ENCODE measurements at regions not wholly inside any gene's neighbourhood (a gene's known extent, or its start where the extent isn't known, plus 50 kb on each side); places are given as distances from the start of the nearest gene placed in this dataset.

DNA sequence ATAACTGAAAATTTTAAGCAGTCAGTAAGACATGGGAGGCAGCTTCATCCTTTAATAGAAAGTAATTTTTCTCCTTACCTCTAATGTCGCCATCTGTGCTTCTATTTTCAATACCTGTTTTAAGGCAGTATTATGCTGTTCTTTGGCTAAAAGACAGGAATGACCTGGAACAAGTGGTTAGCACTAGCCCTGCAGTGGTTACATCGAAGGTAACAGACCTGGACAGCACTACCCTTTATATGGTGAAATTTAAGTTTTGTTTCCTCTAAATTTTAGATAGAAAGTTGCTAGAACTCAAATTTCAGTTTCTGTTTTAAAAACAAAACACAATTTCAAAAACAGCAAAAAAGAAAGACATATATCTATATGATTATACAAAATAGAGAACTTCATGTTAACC is 534.1 kb upstream of the CDH6 start:
- DNase-seq: no peak
- H3K9ac ChIP-seq (ENCODE audit: low read length): no peak overlapping the region
- no peaks in the 10 kb centered on the region for H3K4me1 ChIP-seq (ENCODE audit: low read length)
- no peaks in the 10 kb centered on the region for H3K27me3 ChIP-seq (ENCODE audit: low read length)
- peaks cover 13% of the 10 kb centered on the region for H3K9me3 ChIP-seq (ENCODE audit: low read length)
- no peaks in the 10 kb centered on the region; the same call in 1 of the 2 replicates for H3K9me2 ChIP-seq (replicated peaks; ENCODE audit: insufficient read depth, low read length)
- no peak overlapping the region for H3K27ac ChIP-seq (ENCODE audit: low read length)
- no peak overlapping the region for H3K4me2 ChIP-seq (ENCODE audit: low read depth, low read length, poor library complexity, severe bottlenecking)
- H3K36me3 ChIP-seq (ENCODE audit: insufficient read depth, low read length): no peaks in the 10 kb centered on the region
- no peaks in the 10 kb centered on the region for H4K20me1 ChIP-seq (ENCODE audit: insufficient read depth, low read depth, low read length)
- no peak overlapping the region for H3K4me3 ChIP-seq (ENCODE audit: low read length)
- no peaks in the 10 kb centered on the region for H3K79me2 ChIP-seq (ENCODE audit: low read length)
- H2AFZ ChIP-seq (ENCODE audit: low read length): no peak overlapping the region

- Histone ChIP-seq H3K4me1 (ENCODE audit: low read length) (no peaks in the 10 kb centered on the region), H3K27me3 (ENCODE audit: low read length) (no peaks in the 10 kb centered on the region), H3K27ac (ENCODE audit: low read length) (no peak overlapping the region), H3K9ac (ENCODE audit: low read length) (no peak overlapping the region), H3K9me3 (ENCODE audit: low read length) (peaks cover 23% of the 10 kb centered on the region), H3K79me2 (ENCODE audit: low read length) (no peaks in the 10 kb centered on the region), H3K4me3 (ENCODE audit: low read length) (no peak overlapping the region), H3K36me3 (ENCODE audit: insufficient read depth, low read length) (no peaks in the 10 kb centered on the region), H3K9me2 (replicated peaks; ENCODE audit: insufficient read depth, low read length) (no peaks in the 10 kb centered on the region), H2AFZ (ENCODE audit: low read length) (no peak overlapping the region), H3K4me2 (ENCODE audit: low read depth, low read length, poor library complexity, severe bottlenecking) (no peak overlapping the region), H4K20me1 (ENCODE audit: insufficient read depth, low read depth, low read length) (no peaks in the 10 kb centered on the region)
- no peak for DNase-seq
Observed at GRCh38 chr5:30650311-30650710, 543.2 kb upstream of the CDH6 start.

DNA sequence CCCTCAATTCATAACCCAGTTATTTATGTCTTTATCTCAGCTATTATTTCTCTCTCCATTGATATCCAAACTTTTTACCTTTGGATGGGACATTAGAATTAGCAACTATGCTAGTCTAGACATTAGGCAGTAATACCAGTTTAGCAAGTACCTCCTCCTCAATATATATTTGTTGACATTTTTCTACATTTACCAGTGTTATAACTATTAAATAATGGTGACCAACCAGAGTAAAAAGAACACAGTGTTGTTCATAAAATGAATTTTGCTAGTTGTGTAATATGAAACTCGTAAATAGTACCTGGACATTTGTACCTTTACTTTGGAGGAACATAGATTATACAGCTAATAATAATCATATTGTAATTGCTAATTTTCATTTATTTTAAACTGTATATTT is 554.6 kb upstream of the CDH6 start:
- Histone ChIP-seq H3K4me2 (ENCODE audit: low read depth, low read length, poor library complexity, severe bottlenecking) (no peak overlapping the region), H3K9me2 (replicated peaks; ENCODE audit: insufficient read depth, low read length) (no peaks in the 10 kb centered on the region), H3K4me1 (ENCODE audit: low read length) (no peaks in the 10 kb centered on the region), H3K27ac (ENCODE audit: low read length) (no peak overlapping the region), H3K27me3 (ENCODE audit: low read length) (no peaks in the 10 kb centered on the region), H4K20me1 (ENCODE audit: insufficient read depth, low read depth, low read length) (no peaks in the 10 kb centered on the region), H2AFZ (ENCODE audit: low read length) (no peak overlapping the region), H3K79me2 (ENCODE audit: low read length) (no peaks in the 10 kb centered on the region), H3K4me3 (ENCODE audit: low read length) (no peak overlapping the region), H3K36me3 (ENCODE audit: insufficient read depth, low read length) (no peaks in the 10 kb centered on the region), H3K9ac (ENCODE audit: low read length) (no peak overlapping the region), H3K9me3 (ENCODE audit: low read length) (peaks cover 39% of the 10 kb centered on the region)
- no peak for DNase-seq

DNA sequence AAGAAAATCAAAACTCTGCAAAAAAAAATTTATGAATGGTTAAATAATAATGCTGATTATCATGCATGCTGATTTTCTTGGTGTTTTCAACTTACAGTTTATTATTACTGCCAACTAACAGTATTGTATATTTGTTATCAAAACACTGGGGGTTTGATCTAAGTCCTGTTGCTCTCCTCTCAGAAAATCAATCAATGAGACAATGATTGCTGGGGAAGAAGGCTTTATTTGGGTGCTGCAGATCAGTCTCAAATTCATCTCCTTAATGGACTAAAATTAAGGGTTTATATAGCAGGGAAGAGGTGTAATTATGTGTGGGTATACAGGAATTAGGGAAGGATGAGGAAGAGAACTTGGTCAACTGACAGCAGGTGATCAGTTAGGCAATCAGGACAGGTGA is 565.5 kb upstream of the CDH6 start:
- Histone ChIP-seq H2AFZ (ENCODE audit: low read length) (no peak overlapping the region), H3K9me2 (replicated peaks; ENCODE audit: insufficient read depth, low read length) (no peaks in the 10 kb centered on the region), H3K9me3 (ENCODE audit: low read length) (peaks cover 33% of the 10 kb centered on the region), H3K4me2 (ENCODE audit: low read depth, low read length, poor library complexity, severe bottlenecking) (no peak overlapping the region), H3K27me3 (ENCODE audit: low read length) (no peaks in the 10 kb centered on the region), H3K36me3 (ENCODE audit: insufficient read depth, low read length) (no peaks in the 10 kb centered on the region), H3K79me2 (ENCODE audit: low read length) (no peaks in the 10 kb centered on the region), H3K9ac (ENCODE audit: low read length) (no peak overlapping the region), H4K20me1 (ENCODE audit: insufficient read depth, low read depth, low read length) (no peaks in the 10 kb centered on the region), H3K4me1 (ENCODE audit: low read length) (no peaks in the 10 kb centered on the region), H3K4me3 (ENCODE audit: low read length) (no peak overlapping the region), H3K27ac (ENCODE audit: low read length) (no peak overlapping the region)
- DNase-seq: no peak

GRCh38 chr5:30626557-30626956 is 566.9 kb upstream of the CDH6 start:
- Histone ChIP-seq H3K9ac (ENCODE audit: low read length) (no peak overlapping the region), H3K9me3 (ENCODE audit: low read length) (peaks cover 26% of the 10 kb centered on the region), H2AFZ (ENCODE audit: low read length) (no peak overlapping the region), H3K36me3 (ENCODE audit: insufficient read depth, low read length) (no peaks in the 10 kb centered on the region), H3K4me1 (ENCODE audit: low read length) (no peaks in the 10 kb centered on the region), H3K4me2 (ENCODE audit: low read depth, low read length, poor library complexity, severe bottlenecking) (no peak overlapping the region), H3K27me3 (ENCODE audit: low read length) (no peaks in the 10 kb centered on the region), H3K79me2 (ENCODE audit: low read length) (no peaks in the 10 kb centered on the region), H3K4me3 (ENCODE audit: low read length) (no peak overlapping the region), H3K27ac (ENCODE audit: low read length) (no peak overlapping the region), H3K9me2 (replicated peaks; ENCODE audit: insufficient read depth, low read length) (no peaks in the 10 kb centered on the region), H4K20me1 (ENCODE audit: insufficient read depth, low read depth, low read length) (no peaks in the 10 kb centered on the region)
- no peak for DNase-seq

DNA sequence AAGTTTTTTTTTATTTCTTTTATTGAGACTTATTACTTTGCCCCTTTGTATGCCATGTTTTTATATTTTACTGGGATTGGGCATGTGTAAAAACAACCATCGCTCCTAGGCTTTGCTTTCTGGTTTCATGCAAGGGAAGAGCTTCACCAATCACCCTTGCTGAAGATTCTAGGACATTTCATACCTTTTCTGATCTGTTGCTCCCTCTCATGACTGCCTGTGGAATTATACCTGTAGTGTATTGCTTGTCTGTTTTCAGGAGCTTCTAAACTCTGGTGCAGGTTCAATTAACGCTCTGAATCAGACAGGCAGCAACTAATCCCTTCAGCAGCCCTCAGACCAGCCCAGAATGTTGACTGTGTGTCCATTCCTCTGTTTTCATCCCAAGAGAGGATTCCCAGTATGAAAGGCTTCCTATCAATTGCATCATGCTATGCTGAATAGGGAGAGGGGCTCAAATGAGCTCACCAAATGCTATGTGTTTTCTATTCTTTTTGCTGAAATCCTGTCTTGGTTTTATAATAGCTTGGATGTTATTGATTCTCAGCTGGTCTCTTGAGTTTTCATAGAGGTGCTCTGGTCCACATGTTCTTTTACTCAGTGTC is 572.9 kb upstream of the CDH6 start:
- H3K79me2 ChIP-seq (ENCODE audit: low read length): no peaks in the 10 kb centered on the region
- H3K36me3 ChIP-seq (ENCODE audit: insufficient read depth, low read length): no peaks in the 10 kb centered on the region
- no peak overlapping the region for H3K9ac ChIP-seq (ENCODE audit: low read length)
- no peaks in the 10 kb centered on the region for H4K20me1 ChIP-seq (ENCODE audit: insufficient read depth, low read depth, low read length)
- H3K9me3 ChIP-seq (ENCODE audit: low read length): peaks cover 21% of the 10 kb centered on the region
- H3K27me3 ChIP-seq (ENCODE audit: low read length): no peaks in the 10 kb centered on the region
- DNase-seq: no peak
- H3K4me3 ChIP-seq (ENCODE audit: low read length): no peak overlapping the region
- no peak overlapping the region for H2AFZ ChIP-seq (ENCODE audit: low read length)
- H3K4me2 ChIP-seq (ENCODE audit: low read depth, low read length, poor library complexity, severe bottlenecking): no peak overlapping the region
- H3K27ac ChIP-seq (ENCODE audit: low read length): no peak overlapping the region
- no peaks in the 10 kb centered on the region for H3K9me2 ChIP-seq (replicated peaks; ENCODE audit: insufficient read depth, low read length)
- H3K4me1 ChIP-seq (ENCODE audit: low read length): no peaks in the 10 kb centered on the region

DNA sequence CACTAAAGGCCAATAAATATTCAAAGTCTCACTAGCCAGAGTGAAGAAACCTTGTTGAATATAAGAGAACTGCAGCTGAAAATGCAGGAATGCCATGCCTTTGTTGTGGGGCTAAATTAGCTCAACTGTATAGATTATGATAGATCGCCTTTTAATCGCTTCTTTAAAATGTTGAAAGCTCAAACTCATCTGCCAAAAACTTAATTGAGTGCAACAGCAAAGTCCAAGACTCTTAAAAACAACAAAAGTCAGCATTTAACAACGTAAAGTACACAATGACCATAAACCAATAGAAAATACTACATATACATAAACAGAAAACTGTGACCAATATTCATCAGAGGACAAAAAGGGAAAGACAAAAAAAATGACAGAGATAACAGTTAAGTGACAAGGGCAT is 585.0 kb upstream of the CDH6 start:
- DNase-seq: no peak
- Histone ChIP-seq H3K4me2 (ENCODE audit: low read depth, low read length, poor library complexity, severe bottlenecking) (no peak overlapping the region), H4K20me1 (ENCODE audit: insufficient read depth, low read depth, low read length) (no peaks in the 10 kb centered on the region), H3K36me3 (ENCODE audit: insufficient read depth, low read length) (no peaks in the 10 kb centered on the region), H3K79me2 (ENCODE audit: low read length) (no peaks in the 10 kb centered on the region), H3K9me3 (ENCODE audit: low read length) (peaks cover 17% of the 10 kb centered on the region), H3K9ac (ENCODE audit: low read length) (no peak overlapping the region), H2AFZ (ENCODE audit: low read length) (no peak overlapping the region), H3K9me2 (replicated peaks; ENCODE audit: insufficient read depth, low read length) (no peaks in the 10 kb centered on the region), H3K27ac (ENCODE audit: low read length) (no peak overlapping the region), H3K27me3 (ENCODE audit: low read length) (no peaks in the 10 kb centered on the region), H3K4me1 (ENCODE audit: low read length) (no peaks in the 10 kb centered on the region), H3K4me3 (ENCODE audit: low read length) (no peak overlapping the region)

- no peaks in the 10 kb centered on the region for H3K4me1 ChIP-seq (ENCODE audit: low read length)
- H3K79me2 ChIP-seq (ENCODE audit: low read length): no peaks in the 10 kb centered on the region
- H3K27ac ChIP-seq (ENCODE audit: low read length): no peak overlapping the region
- no peaks in the 10 kb centered on the region for H4K20me1 ChIP-seq (ENCODE audit: insufficient read depth, low read depth, low read length)
- H2AFZ ChIP-seq (ENCODE audit: low read length): no peak overlapping the region
- DNase-seq: no peak
- no peak overlapping the region for H3K4me2 ChIP-seq (ENCODE audit: low read depth, low read length, poor library complexity, severe bottlenecking)
- no peak overlapping the region for H3K4me3 ChIP-seq (ENCODE audit: low read length)
- H3K9me2 ChIP-seq (replicated peaks; ENCODE audit: insufficient read depth, low read length): no peaks in the 10 kb centered on the region
- no peak overlapping the region for H3K9ac ChIP-seq (ENCODE audit: low read length)
- no peaks in the 10 kb centered on the region for H3K36me3 ChIP-seq (ENCODE audit: insufficient read depth, low read length)
- H3K27me3 ChIP-seq (ENCODE audit: low read length): no peaks in the 10 kb centered on the region
- peaks cover 18% of the 10 kb centered on the region for H3K9me3 ChIP-seq (ENCODE audit: low read length)
Observed at GRCh38 chr5:30607301-30607894, 586.1 kb upstream of the CDH6 start.

Measured in Karpas-422 (cell line).